ENCODE measurements at regions not wholly inside any gene's neighbourhood (a gene's known extent, or its start where the extent isn't known, plus 50 kb on each side); places are given as distances from the start of the nearest gene placed in this dataset.

GRCh38 chr21:40997831-40998230 lies 150.9 kb upstream of the DSCAM start:
- H3K4me3 ChIP-seq (replicated peaks in 1 of 2; ENCODE audit: low read depth in 2 of 2, low read length in 2 of 2): no peak overlapping the region
- TF ChIP-seq, protein P1, sequence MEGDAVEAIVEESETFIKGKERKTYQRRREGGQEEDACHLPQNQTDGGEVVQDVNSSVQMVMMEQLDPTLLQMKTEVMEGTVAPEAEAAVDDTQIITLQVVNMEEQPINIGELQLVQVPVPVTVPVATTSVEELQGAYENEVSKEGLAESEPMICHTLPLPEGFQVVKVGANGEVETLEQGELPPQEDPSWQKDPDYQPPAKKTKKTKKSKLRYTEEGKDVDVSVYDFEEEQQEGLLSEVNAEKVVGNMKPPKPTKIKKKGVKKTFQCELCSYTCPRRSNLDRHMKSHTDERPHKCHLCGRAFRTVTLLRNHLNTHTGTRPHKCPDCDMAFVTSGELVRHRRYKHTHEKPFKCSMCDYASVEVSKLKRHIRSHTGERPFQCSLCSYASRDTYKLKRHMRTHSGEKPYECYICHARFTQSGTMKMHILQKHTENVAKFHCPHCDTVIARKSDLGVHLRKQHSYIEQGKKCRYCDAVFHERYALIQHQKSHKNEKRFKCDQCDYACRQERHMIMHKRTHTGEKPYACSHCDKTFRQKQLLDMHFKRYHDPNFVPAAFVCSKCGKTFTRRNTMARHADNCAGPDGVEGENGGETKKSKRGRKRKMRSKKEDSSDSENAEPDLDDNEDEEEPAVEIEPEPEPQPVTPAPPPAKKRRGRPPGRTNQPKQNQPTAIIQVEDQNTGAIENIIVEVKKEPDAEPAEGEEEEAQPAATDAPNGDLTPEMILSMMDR (IDR thresholded peaks at IDR 0.05; ENCODE audit: low read depth, low read length): no peak
- DNase-seq (ENCODE audit: low read depth in 2 of 2): no peak

GRCh38 chr21:41000838-41001237 lies 153.9 kb upstream of the DSCAM start:
- TF ChIP-seq, protein P1 (IDR thresholded peaks at IDR 0.05; ENCODE audit: low read depth, low read length): no peak
- DNase-seq (ENCODE audit: low read depth in 2 of 2): no peak
- no peak overlapping the region for H3K4me3 ChIP-seq (replicated peaks in 1 of 2; ENCODE audit: low read depth in 2 of 2, low read length in 2 of 2)

DNA sequence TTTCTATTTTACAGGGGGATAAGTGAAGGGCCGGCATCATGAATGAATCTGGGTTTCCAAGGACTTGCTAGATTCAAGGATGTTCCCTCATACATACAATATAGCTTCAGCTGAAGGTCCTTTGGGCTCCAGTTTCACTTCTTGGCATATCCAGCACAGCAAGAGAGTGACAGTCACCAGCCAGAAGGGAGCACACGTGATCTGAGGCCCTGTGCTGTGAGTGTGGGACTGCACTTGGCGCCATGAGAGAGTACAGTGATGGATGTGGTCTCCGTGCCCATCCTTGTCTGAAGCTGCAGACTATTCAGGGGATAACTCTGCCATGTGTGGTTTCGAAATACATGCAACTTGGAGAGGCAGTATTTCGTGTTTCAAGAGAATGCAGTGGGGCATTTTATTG lies 159.7 kb upstream of the DSCAM start:
- no peak overlapping the region for H3K4me3 ChIP-seq (replicated peaks in 1 of 2; ENCODE audit: low read depth in 2 of 2, low read length in 2 of 2)
- TF ChIP-seq, protein P1 (IDR thresholded peaks at IDR 0.05; ENCODE audit: low read depth, low read length): no peak
- no peak for DNase-seq (ENCODE audit: low read depth in 2 of 2)

DNA sequence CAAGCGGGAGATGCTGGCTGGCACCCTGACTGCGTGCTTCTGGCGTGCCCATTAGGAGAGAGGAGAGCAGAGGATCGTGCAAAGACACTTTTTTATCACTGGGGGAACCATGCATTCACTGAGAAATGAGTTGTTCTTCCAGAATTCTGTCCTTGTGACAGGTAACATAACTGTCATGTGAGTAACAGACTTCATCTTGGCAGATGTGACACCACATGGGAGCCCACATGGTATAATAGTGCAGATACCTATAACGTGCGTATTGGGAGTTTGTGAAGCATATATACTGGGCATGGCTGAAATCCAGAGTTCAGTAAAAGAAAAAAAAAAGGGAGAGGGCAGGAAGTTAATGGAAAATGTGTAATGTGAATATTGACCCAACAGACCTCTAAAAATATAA lies 159.6 kb upstream of the BACE2 start:
- TF ChIP-seq, protein P1 (IDR thresholded peaks at IDR 0.05; ENCODE audit: low read depth, low read length): no peak
- no peak for DNase-seq (ENCODE audit: low read depth in 2 of 2)
- no peak overlapping the region for H3K4me3 ChIP-seq (replicated peaks in 1 of 2; ENCODE audit: low read depth in 2 of 2, low read length in 2 of 2)

DNA sequence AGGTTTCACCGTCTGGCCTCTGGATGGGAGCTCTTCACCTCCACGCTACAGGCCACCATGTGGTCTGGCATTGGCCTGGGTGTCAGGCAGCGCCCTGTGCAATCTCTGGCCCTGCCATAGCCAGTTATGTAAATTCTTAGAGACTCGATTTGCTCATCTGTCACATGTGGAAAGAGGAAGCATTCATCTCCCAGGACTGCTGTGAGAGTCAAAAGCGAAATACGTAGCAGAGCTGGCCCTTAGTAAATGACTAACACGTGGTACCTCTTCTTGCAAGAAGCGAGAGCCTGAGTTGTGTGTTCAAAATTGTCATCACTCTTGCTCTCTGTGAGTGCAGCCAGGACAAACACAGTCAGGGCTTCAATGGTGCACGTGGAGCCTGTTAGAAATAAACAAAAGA lies 159.0 kb upstream of the BACE2 start:
- no peak overlapping the region for H3K4me3 ChIP-seq (replicated peaks in 1 of 2; ENCODE audit: low read depth in 2 of 2, low read length in 2 of 2)
- no peak for DNase-seq (ENCODE audit: low read depth in 2 of 2)
- TF ChIP-seq, protein P1 (IDR thresholded peaks at IDR 0.05; ENCODE audit: low read depth, low read length): no peak

- no peak for DNase-seq (ENCODE audit: low read depth in 2 of 2)
- no peak overlapping the region for H3K4me3 ChIP-seq (replicated peaks in 1 of 2; ENCODE audit: low read depth in 2 of 2, low read length in 2 of 2)
- TF ChIP-seq, protein P1 (IDR thresholded peaks at IDR 0.05; ENCODE audit: low read depth, low read length): no peak
Observed at GRCh38 chr21:41009398-41010100, 158.4 kb upstream of the BACE2 start.

GRCh38 chr21:41010101-41010435 lies 157.9 kb upstream of the BACE2 start:
- H3K4me3 ChIP-seq (replicated peaks in 1 of 2; ENCODE audit: low read depth in 2 of 2, low read length in 2 of 2): no peak overlapping the region
- TF ChIP-seq, protein P1 (IDR thresholded peaks at IDR 0.05; ENCODE audit: low read depth, low read length): no peak
- DNase-seq (ENCODE audit: low read depth in 2 of 2): no peak

All from cardiac fibroblast (primary cell).